Esophagus squamous epithelium (tissue), 4 donors: ENCODE measurements at regions not wholly inside any gene's neighbourhood (a gene's known extent, or its start where the extent isn't known, plus 50 kb on each side); places are given as distances from the start of the nearest gene placed in this dataset.

Source experiments
- POLR2A ChIP-seq, 4 donors: fragments of 450-650 bp; IDR thresholded peaks; one replicate each; pipeline ENCODE4 v1.6.1; 2017; ENCODE audit warnings: antibody characterized with exemption in 4 of 4, mild to moderate bottlenecking in 4 of 4, moderate library complexity in 3 of 4
- TF ChIP-seq, protein P1 (sequence below), 6 experiments: fragments of 450-650 bp in 4 of 6; fragments of 200-600 bp in 2 of 6; sonication (generic) in 2 of 6; IDR thresholded peaks; one replicate each; pipeline ENCODE4 v1.5.1; 2016 to 2019; ENCODE audit warnings: antibody characterized with exemption in 6 of 6, mild to moderate bottlenecking in 4 of 6, moderate library complexity in 4 of 6

DNA sequence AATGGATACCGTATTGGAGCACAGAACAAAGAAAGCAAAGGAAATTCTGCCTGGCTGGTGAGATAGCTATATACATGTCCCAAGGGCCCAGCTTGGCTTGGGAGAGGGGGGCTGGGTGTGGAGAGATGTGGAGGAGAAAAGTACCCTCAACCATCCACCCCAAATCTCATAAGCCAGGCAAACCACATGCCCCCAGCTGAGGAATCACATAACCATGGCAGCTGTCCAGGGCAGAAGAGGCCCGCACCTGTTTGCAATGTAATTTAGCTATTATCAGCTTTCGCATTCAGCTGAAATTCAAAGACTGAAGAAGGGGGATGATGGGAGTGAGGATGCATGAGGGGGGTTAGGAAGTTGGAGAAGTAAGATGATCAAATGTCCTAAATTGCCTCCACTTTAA is 196.1 kb downstream of the TBX5 start:
- TF ChIP-seq, protein P1, sequence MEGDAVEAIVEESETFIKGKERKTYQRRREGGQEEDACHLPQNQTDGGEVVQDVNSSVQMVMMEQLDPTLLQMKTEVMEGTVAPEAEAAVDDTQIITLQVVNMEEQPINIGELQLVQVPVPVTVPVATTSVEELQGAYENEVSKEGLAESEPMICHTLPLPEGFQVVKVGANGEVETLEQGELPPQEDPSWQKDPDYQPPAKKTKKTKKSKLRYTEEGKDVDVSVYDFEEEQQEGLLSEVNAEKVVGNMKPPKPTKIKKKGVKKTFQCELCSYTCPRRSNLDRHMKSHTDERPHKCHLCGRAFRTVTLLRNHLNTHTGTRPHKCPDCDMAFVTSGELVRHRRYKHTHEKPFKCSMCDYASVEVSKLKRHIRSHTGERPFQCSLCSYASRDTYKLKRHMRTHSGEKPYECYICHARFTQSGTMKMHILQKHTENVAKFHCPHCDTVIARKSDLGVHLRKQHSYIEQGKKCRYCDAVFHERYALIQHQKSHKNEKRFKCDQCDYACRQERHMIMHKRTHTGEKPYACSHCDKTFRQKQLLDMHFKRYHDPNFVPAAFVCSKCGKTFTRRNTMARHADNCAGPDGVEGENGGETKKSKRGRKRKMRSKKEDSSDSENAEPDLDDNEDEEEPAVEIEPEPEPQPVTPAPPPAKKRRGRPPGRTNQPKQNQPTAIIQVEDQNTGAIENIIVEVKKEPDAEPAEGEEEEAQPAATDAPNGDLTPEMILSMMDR (IDR thresholded peaks at IDR 0.05) = no peak
- no peak for TF ChIP-seq POLR2A (IDR thresholded peaks at IDR 0.05)
